Gastrocnemius medialis (tissue), 4 donors: ENCODE measurements at regions not wholly inside any gene's neighbourhood (a gene's known extent, or its start where the extent isn't known, plus 50 kb on each side); places are given as distances from the start of the nearest gene placed in this dataset.
"Not testable (repeated sequence)": the region's sequence is repeated elsewhere in the genome, so short reads cannot be mapped to it uniquely, and the experiment has no call there.

ENCODE experiments used
- CTCF ChIP-seq, 5 experiments: fragments of 450-650 bp in 3 of 5; fragments of 200-600 bp in 2 of 5; sonication (generic) in 2 of 5; IDR thresholded peaks in 4 of 5; conservative IDR thresholded peaks in 1 of 5; 1 replicate in 4 of 5; 2 replicates in 1 of 5; pipeline ENCODE4 v1.5.1; 2016 to 2019; ENCODE audit warnings: antibody characterized with exemption in 5 of 5, mild to moderate bottlenecking in 3 of 5, moderate library complexity in 3 of 5
- POLR2A ChIP-seq, 2 donors: fragments of 450-650 bp; IDR thresholded peaks; one replicate each; pipeline ENCODE4 v1.6.1; 2017; ENCODE audit warnings: antibody characterized with exemption in 2 of 2, mild to moderate bottlenecking in 2 of 2, moderate library complexity in 2 of 2

DNA sequence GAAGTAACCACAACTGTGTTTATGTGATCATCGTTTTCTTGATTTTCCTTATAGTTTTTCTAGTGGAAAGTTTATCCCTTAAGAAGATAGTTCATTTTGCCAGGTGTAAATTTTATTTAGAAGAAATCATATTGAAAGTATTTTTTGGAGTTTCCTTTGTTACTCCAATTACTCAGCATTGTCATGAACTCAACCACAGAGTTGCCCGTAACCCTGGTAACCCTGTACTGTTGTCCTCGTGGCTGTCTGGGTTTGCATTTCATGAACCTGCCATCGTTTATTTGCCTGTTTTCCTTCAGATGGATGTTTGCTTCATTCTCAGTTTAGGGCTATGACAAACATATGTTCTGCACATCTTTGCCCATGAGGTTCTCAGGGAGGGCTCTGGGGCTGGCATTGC is 534.3 kb downstream of the GOLGA6L6 start:
- TF ChIP-seq CTCF (IDR thresholded peaks at IDR 0.05 in 4 of 5, conservative IDR thresholded peaks at IDR 0.05 in 1 of 5); POLR2A (IDR thresholded peaks at IDR 0.05): not testable (repeated sequence)
